Osteocyte (in vitro differentiated cells): ENCODE measurements at regions not wholly inside any gene's neighbourhood (a gene's known extent, or its start where the extent isn't known, plus 50 kb on each side); places are given as distances from the start of the nearest gene placed in this dataset.
A peak's percentile ranks its signal among the peaks of the same experiment; 100 is the strongest.

ENCODE experiments used
- DNase-seq: peaks from one replicate; pipeline ENCODE4 v3.0.0; 2021; ENCODE audit warnings: mixed read lengths; ENCODE audit not compliant: unreplicated experiment; ENCODE audit errors: extremely low spot score
- H3K27ac Mint-ChIP-seq: one replicate; pipeline ENCODE4 v1.8.0; 2021; ENCODE audit warnings: mild to moderate bottlenecking, mixed read lengths; ENCODE audit not compliant: unreplicated experiment
- H3K27me3 Mint-ChIP-seq: one replicate; pipeline ENCODE4 v1.8.0; 2021; ENCODE audit warnings: mixed read lengths; ENCODE audit not compliant: unreplicated experiment
- H3K36me3 Mint-ChIP-seq: one replicate; pipeline ENCODE4 v1.8.0; 2021; ENCODE audit warnings: mixed read lengths; ENCODE audit not compliant: unreplicated experiment
- H3K4me1 Mint-ChIP-seq: one replicate; pipeline ENCODE4 v1.8.0; 2021; ENCODE audit warnings: mixed read lengths; ENCODE audit not compliant: unreplicated experiment
- H3K4me3 Mint-ChIP-seq: one replicate; pipeline ENCODE4 v1.8.0; 2021; ENCODE audit warnings: mild to moderate bottlenecking, moderate library complexity, mixed read lengths; ENCODE audit not compliant: unreplicated experiment
- H3K9me3 Mint-ChIP-seq: one replicate; pipeline ENCODE4 v1.8.0; 2021; ENCODE audit warnings: mixed read lengths; ENCODE audit not compliant: unreplicated experiment
- CTCF ChIP-seq: fragments of 200-600 bp; sonication (generic); IDR thresholded peaks from 2 replicates; pipeline ENCODE4 v1.5.0; 2021; ENCODE audit warnings: antibody characterized with exemption, mild to moderate bottlenecking, moderate library complexity

GRCh38 chr3:25854214-25854613 is 64.3 kb downstream of the OXSM start:
- Mint-ChIP-seq H3K4me3 (no peak overlapping the region), H3K9me3 (no peaks in the 10 kb centered on the region), H3K4me1 (peaks cover 19% of the 10 kb centered on the region), H3K27me3 (no peaks in the 10 kb centered on the region), H3K27ac (peak overlapping the region; percentile 52), H3K36me3 (no peaks in the 10 kb centered on the region)
- DNase-seq = no peak
- no peak for TF ChIP-seq CTCF

- TF ChIP-seq CTCF = no peak
- Mint-ChIP-seq H3K36me3 (no peaks in the 10 kb centered on the region), H3K4me3 (no peak overlapping the region), H3K9me3 (no peaks in the 10 kb centered on the region), H3K27ac (peak overlapping the region; percentile 52), H3K27me3 (no peaks in the 10 kb centered on the region), H3K4me1 (peaks cover 19% of the 10 kb centered on the region)
- DNase-seq = no peak
These were observed 64.7 kb downstream of the OXSM start for GRCh38 chr3:25854635-25855034.

- Mint-ChIP-seq H3K27ac (no peak overlapping the region), H3K4me3 (no peak overlapping the region), H3K36me3 (no peaks in the 10 kb centered on the region), H3K27me3 (no peaks in the 10 kb centered on the region), H3K9me3 (no peaks in the 10 kb centered on the region), H3K4me1 (peaks cover 16% of the 10 kb centered on the region)
- no peak for DNase-seq
- TF ChIP-seq CTCF = no peak
These were observed 65.4 kb downstream of the OXSM start for GRCh38 chr3:25855266-25855784.

DNA sequence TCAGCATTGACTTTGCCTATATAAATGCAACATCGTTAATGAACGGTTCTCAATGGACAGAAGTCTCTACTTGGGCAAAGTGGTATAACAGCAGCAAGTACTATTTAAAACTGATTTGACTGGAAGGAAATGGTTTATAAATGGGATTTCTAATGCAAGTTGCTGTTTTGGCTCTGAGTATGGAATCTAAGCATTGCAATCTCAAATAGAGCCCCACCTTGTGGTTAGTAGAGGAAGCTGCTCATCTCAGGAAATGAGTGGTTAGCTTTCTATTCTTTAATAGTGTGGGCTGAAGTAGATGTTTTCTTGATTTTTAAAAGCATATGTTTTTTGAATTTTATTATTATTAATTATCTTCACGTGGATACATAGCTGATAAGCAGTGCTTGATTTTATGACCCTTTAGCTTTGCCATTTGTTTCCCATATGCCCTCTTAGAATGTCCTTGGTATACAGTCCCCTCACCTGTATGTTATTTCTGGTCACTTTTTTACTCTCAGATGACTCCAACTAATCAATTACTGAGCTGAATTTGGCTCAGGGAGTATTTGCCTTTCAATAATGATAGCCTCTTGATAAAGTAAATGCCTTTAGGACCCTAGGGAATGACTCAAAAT is 67.1 kb downstream of the OXSM start:
- Mint-ChIP-seq H3K4me3 (no peak overlapping the region), H3K9me3 (no peaks in the 10 kb centered on the region)
- no peak for DNase-seq

GRCh38 chr3:25861566-25861965 is 71.7 kb downstream of the OXSM start:
- no peak for TF ChIP-seq CTCF
- no peak for DNase-seq
- H3K4me1 Mint-ChIP-seq = no peaks in the 10 kb centered on the region
- H3K27ac Mint-ChIP-seq = no peak overlapping the region
- H3K27me3 Mint-ChIP-seq = no peaks in the 10 kb centered on the region
- H3K36me3 Mint-ChIP-seq = no peaks in the 10 kb centered on the region
- H3K9me3 Mint-ChIP-seq = no peaks in the 10 kb centered on the region
- no peak overlapping the region for H3K4me3 Mint-ChIP-seq

More for the DNA sequence above, 67.1 kb downstream of the OXSM start:
- H3K4me1 Mint-ChIP-seq = peaks cover 16% of the 10 kb centered on the region
- no peaks in the 10 kb centered on the region for H3K36me3 Mint-ChIP-seq
- no peak overlapping the region for H3K27ac Mint-ChIP-seq
- peak; percentile 77 for TF ChIP-seq CTCF
- no peaks in the 10 kb centered on the region for H3K27me3 Mint-ChIP-seq
